ENCODE measurements at regions not wholly inside any gene's neighbourhood (a gene's known extent, or its start where the extent isn't known, plus 50 kb on each side); places are given as distances from the start of the nearest gene placed in this dataset.
"Not testable (repeated sequence)": the region's sequence is repeated elsewhere in the genome, so short reads cannot be mapped to it uniquely, and the experiment has no call there.

DNA sequence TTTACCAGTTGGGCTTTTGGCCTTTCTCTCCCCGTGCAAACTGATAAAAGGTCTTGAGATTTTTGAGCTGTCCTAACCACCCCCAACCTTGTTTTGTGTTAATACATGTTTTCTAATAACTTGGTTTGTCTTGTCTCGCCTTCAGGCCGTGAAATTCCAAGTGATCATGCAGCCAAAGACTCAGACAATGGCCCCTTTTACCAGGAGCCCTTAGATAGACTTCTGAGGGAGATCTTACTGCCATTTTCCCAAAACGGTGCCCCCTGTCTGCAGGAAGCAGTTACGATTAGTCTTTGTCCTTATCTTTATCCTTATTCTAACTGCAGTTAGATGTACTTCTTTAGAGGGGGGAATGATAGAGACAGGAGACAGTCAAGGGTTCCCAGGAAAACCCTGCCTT is 245.3 kb upstream of the HDX start:
- no peaks in the 10 kb centered on the region for H3K27me3 Mint-ChIP-seq
- no peaks in the 10 kb centered on the region for H3K36me3 Mint-ChIP-seq (ENCODE audit: low read depth)
- no peak for DNase-seq
- H3K4me3 Mint-ChIP-seq: no peak overlapping the region
- H3K27ac Mint-ChIP-seq: no peak overlapping the region
- no peaks in the 10 kb centered on the region for H3K4me1 Mint-ChIP-seq
- intact Hi-C loops (cut with micrococcal nuclease): no loop called here
- no peaks in the 10 kb centered on the region for H3K9me3 Mint-ChIP-seq

DNA sequence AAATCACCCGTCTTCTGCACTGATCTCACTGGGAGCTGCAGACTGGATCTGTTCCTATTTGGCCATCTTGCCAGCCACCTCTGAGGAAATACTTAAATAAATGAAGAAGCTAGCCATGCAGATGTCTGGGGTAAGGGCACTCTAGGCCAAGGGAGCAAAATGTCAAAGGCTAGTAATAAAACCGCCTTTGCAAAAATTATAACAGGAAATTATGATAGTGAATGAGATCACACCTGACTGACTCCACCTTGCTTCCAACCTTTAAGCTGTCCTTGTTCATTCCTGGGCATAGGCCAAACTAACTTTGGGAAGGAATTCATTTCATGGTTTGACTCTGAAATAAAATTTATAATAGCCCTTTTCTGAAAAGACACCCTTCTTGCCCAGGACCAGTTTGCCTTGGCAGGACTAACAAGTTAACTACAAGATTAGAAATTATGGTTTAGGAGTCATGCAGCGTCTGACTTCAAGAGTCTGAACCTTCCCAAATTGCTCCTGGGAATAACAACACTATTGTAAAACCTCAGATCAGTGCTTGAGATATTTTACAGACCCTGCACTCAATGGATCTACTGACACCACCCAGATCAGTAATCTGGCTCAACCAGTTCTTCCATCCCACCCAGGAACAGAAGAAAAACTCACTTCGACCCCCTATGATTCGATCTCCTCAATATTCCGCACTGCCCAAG is 246.9 kb upstream of the HDX start:
- H3K36me3 Mint-ChIP-seq (ENCODE audit: low read depth): no peaks in the 10 kb centered on the region
- no peaks in the 10 kb centered on the region for H3K9me3 Mint-ChIP-seq
- H3K4me1 Mint-ChIP-seq: no peaks in the 10 kb centered on the region
- H3K27ac Mint-ChIP-seq: no peak overlapping the region
- intact Hi-C loops (cut with micrococcal nuclease): no loop called here
- DNase-seq: no peak
- no peaks in the 10 kb centered on the region for H3K27me3 Mint-ChIP-seq
- H3K4me3 Mint-ChIP-seq: no peak overlapping the region

DNA sequence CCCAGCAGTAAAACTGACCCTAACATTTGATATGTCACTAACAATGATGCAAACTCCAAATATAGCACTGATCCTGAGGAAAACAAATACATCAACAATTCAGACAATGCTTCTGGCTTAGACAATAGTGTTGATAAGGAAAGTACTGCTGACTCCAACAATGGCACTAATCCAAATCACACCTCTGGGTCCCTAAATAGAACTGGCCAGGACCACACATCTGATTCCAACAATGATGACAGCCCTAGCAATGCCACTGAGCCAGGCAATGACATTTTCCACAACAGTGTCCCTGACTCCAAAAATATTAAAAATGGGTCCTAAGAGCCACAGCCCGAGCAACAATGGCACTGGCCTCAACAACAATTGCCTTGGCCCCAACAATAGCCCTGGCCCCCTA is 243.1 kb upstream of the APOOL start:
- H3K36me3 Mint-ChIP-seq (ENCODE audit: low read depth): no peaks in the 10 kb centered on the region
- H3K4me1 Mint-ChIP-seq: no peaks in the 10 kb centered on the region
- no peak overlapping the region for H3K27ac Mint-ChIP-seq
- intact Hi-C loops (cut with micrococcal nuclease): no loop called here
- H3K27me3 Mint-ChIP-seq: no peaks in the 10 kb centered on the region
- DNase-seq: no peak
- no peaks in the 10 kb centered on the region for H3K9me3 Mint-ChIP-seq
- no peak overlapping the region for H3K4me3 Mint-ChIP-seq

DNA sequence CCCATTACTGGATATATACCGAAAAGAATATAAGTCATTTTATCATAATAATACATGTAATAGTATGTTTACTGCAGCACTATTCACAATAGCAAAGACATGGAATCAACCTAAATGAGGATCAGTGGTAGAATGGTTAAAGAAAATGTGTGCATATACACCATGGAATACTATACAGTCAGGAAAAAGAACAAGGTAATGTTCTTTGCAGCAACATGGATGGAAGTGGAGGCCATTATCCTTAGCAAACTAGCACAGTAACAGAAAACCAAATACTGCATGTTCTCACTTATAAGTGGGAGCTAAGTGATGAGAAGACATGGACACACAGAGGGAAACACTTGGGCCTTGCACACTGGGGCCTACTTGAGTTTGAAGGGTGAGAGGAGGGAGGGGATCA is 207.4 kb upstream of the APOOL start:
- no peaks in the 10 kb centered on the region for H3K27me3 Mint-ChIP-seq
- no peaks in the 10 kb centered on the region for H3K36me3 Mint-ChIP-seq (ENCODE audit: low read depth)
- H3K4me1 Mint-ChIP-seq: no peaks in the 10 kb centered on the region
- no peak overlapping the region for H3K4me3 Mint-ChIP-seq
- H3K9me3 Mint-ChIP-seq: no peaks in the 10 kb centered on the region
- intact Hi-C loops (cut with micrococcal nuclease): no loop called here
- no peak for DNase-seq
- H3K27ac Mint-ChIP-seq: no peak overlapping the region

DNA sequence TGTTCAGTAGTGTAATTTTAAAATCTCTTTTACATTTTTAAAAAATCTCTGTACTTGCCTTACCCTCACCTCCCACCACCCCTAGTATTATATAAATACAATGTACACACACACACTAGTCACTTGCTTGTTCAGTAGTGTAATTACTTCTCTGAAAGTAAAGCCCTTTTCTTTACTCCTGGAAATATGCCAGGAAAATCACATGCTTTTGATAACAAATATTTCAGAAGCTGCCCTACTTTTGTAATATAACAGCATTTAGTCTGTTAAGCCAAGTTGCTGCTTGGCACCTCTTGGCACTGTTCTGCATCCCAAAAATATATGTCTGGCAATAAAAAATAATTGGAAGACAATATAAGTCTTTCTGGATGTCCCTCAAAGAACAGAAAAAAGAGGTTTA is 172.8 kb upstream of the APOOL start:
- DNase-seq: no peak
- Mint-ChIP-seq H3K27ac (no peak overlapping the region), H3K9me3 (no peaks in the 10 kb centered on the region), H3K4me1 (no peaks in the 10 kb centered on the region), H3K27me3 (no peaks in the 10 kb centered on the region), H3K4me3 (no peak overlapping the region), H3K36me3 (ENCODE audit: low read depth) (no peaks in the 10 kb centered on the region)
- intact Hi-C loops (cut with micrococcal nuclease): no loop called here

DNA sequence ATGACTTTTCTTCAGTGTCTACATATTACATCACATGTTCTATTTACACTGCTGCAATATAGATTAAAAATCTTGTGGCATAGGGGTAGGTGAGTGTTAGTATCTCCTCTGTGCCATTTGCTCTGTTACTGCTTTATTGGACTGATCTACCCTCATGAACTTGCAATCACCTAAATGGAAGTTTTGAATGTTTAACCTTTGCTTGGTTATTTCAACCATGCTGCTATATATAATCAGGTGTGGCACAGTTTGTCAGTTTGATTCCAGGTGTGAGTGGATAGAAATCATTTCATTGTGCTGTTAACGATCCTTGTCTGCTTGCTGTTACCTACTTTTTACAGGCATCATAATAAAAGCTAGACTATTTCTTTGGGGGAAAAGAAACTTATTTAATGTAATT is 157.1 kb upstream of the APOOL start:
- H3K9me3 Mint-ChIP-seq; H3K27ac Mint-ChIP-seq; intact Hi-C loops (cut with micrococcal nuclease); H3K4me3 Mint-ChIP-seq; H3K27me3 Mint-ChIP-seq; H3K4me1 Mint-ChIP-seq; DNase-seq; H3K36me3 Mint-ChIP-seq (ENCODE audit: low read depth): not testable (repeated sequence)

DNA sequence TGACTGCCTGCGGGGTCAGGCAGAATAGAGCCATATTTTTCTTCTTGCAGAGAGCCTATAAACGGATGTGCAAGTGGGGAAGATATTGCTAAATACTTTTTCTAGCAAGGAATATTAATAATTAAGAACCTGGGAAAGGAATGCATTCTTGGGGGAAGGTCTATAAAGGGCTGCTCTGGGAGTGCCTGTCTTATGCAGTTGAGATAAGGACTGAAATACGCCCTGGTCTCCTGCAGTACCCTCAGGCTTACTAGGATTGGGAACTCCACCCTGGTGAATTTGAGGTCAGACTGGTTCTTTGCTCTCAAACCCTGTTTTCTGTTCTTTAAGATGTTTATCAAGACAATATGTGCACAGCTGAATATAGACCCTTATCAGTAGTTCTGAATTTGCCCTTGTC is 152.5 kb upstream of the APOOL start:
- H3K27ac Mint-ChIP-seq; H3K4me1 Mint-ChIP-seq; H3K4me3 Mint-ChIP-seq; H3K9me3 Mint-ChIP-seq; H3K27me3 Mint-ChIP-seq; intact Hi-C loops (cut with micrococcal nuclease); H3K36me3 Mint-ChIP-seq (ENCODE audit: low read depth); DNase-seq: not testable (repeated sequence)

DNA sequence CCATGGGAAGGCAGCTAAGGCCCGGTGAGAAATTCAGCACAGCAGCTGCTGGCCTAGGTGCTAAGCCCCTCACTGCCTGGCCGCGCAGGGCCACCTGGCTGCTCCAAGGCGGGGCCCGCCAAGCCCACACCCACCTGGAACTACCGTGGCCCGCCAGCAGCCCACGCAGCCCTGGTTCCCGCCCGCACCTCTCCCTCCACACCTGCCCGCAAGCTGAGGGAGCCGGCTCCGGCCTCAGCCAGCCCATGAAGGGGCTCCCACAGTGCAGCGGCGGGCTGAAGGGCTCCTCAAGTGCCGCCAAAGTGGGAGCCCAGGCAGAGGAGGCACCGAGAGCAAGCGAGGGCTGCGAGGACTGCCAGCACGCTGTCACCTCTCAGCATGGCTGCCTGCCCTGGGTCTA is 146.9 kb upstream of the APOOL start:
- intact Hi-C loops (cut with micrococcal nuclease); H3K36me3 Mint-ChIP-seq (ENCODE audit: low read depth); DNase-seq; H3K4me1 Mint-ChIP-seq; H3K9me3 Mint-ChIP-seq; H3K27ac Mint-ChIP-seq; H3K4me3 Mint-ChIP-seq; H3K27me3 Mint-ChIP-seq: not testable (repeated sequence)

DNA sequence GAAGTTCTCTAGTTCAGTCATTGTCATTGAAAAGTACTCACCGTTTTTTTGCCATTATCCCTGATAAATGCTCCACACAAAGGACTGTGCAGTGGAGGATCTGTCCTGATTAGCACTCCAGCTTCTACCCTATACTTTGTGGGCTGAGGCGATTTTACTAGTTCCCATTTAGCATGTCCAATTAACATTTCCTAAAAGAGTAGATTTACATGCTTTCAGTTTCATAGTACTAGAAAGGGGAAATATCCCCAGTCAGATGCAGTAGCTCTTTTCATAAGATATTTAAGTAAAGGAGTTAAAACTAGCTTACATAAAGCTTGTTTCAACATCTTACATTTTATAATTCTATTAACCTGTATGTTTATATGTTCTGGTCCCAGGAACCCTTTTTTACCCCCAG is 144.9 kb upstream of the APOOL start:
- H3K27me3 Mint-ChIP-seq; H3K4me1 Mint-ChIP-seq; H3K36me3 Mint-ChIP-seq (ENCODE audit: low read depth); H3K4me3 Mint-ChIP-seq; intact Hi-C loops (cut with micrococcal nuclease); H3K27ac Mint-ChIP-seq; H3K9me3 Mint-ChIP-seq; DNase-seq: not testable (repeated sequence)

DNA sequence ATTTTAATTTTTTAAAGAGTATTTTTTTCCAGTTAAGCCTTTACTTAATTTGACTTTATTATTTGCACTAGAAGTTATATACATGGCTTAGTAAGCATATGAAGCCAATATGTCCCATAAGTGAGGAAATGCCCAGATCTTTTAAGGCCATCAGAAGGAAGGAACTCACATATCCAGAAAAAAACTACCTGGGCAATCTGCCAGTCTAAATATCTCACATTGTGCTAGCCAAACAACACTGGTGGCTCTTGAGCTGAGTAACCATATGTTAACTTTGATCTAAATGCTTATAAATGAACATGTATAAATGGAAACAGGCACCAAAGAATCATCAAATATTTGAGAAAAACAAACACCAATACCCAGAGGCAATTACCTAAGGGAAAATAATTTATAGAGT is 138.6 kb upstream of the APOOL start:
- H3K4me1 Mint-ChIP-seq: no peaks in the 10 kb centered on the region
- H3K27me3 Mint-ChIP-seq: no peaks in the 10 kb centered on the region
- DNase-seq: no peak
- H3K9me3 Mint-ChIP-seq: no peaks in the 10 kb centered on the region
- H3K36me3 Mint-ChIP-seq (ENCODE audit: low read depth): no peaks in the 10 kb centered on the region
- H3K27ac Mint-ChIP-seq: no peak overlapping the region
- no peak overlapping the region for H3K4me3 Mint-ChIP-seq
- intact Hi-C loops (cut with micrococcal nuclease): no loop called here

DNA sequence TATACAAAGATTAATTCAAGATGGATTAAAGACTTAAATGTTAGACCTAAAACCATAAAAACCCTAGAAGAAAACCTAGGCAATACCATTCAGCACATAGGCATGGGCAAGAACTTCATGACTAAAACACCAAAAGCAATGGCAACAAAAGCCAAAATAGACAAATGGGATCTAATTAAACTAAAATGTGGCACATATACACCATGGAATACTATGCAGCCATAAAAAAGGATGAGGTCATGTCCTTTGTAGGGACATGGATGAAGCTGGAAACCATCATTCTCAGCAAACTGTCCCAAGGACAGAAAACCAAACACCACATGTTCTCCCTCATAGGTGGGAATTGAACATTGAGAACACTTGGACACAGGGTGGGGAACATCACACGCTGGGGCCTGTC is 133.4 kb upstream of the APOOL start:
- H3K4me3 Mint-ChIP-seq; intact Hi-C loops (cut with micrococcal nuclease); H3K27me3 Mint-ChIP-seq; DNase-seq; H3K9me3 Mint-ChIP-seq; H3K27ac Mint-ChIP-seq; H3K4me1 Mint-ChIP-seq; H3K36me3 Mint-ChIP-seq (ENCODE audit: low read depth): not testable (repeated sequence)

DNA sequence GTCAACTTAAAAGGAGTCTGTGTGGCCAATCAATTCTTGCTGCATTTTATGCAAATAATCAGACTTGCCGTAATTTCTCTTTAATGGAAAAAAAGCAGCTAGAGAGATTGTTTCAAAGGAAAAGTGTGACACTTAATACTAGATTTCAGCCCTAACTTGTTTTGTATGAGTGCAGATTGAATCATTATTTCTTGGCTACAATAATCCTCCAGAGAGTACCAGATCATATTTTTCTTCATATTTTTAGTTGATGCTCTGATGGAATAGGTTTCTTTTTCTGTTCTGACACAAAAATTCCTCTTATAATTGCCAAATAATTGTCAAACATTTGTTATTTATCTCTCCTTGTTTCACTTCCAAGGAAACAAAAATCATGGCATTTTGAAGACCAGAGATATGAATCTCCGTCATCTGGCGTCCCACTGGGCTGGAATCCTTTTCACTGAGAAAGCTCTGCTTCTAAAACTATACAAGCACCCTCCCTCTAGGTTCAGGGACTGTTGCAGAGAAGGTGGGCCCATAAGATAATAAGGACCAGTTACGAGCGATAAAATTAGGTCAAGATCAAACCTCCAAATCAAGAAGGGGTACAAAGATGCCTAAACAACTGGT is 131.4 kb upstream of the APOOL start:
- H3K36me3 Mint-ChIP-seq (ENCODE audit: low read depth); DNase-seq; H3K27me3 Mint-ChIP-seq; intact Hi-C loops (cut with micrococcal nuclease); H3K27ac Mint-ChIP-seq; H3K4me3 Mint-ChIP-seq; H3K4me1 Mint-ChIP-seq; H3K9me3 Mint-ChIP-seq: not testable (repeated sequence)

DNA sequence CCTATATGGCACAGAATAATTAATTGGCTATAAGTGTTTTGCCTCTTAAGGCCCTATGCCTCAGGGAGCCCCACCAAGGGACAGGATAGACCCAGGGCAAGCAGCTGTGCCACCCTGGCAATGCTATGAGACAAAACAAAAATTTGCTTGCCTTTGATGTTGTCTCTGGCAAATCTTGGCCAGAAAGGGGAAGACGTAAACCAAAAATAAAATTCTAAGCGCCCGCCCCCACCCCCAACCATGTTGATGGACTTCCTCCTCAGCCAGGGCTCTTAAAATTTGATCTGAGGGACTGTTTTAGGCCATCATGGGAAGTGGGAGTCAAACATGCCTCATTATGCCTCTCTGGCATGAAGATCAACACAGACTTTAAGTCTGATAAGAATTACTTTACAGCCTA is 130.5 kb upstream of the APOOL start:
- Mint-ChIP-seq H3K4me3 (no peak overlapping the region), H3K27me3 (no peaks in the 10 kb centered on the region), H3K4me1 (no peaks in the 10 kb centered on the region), H3K36me3 (ENCODE audit: low read depth) (no peaks in the 10 kb centered on the region), H3K9me3 (no peaks in the 10 kb centered on the region), H3K27ac (no peak overlapping the region)
- no peak for DNase-seq
- intact Hi-C loops (cut with micrococcal nuclease): no loop called here

DNA sequence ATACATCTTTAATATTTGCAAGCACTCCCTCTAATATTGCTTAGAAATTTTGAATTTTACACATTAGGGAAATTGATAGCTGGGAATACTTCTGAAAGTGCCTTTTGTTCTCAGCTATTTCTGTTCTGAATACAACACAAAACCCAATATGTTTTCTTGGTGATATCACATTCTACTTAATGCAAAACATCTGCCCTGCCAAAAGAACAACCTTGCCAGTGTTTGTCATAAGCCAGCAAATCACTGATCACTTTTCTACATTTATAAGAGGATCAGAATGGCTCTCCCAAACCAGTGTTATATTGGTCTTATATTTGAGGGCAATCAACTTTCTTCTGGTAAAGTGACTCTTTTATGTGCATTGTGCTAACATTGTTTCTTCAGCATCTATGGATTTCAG is 126.8 kb upstream of the APOOL start:
- H3K27ac Mint-ChIP-seq: no peak overlapping the region
- intact Hi-C loops (cut with micrococcal nuclease): no loop called here
- no peak overlapping the region for H3K4me3 Mint-ChIP-seq
- H3K4me1 Mint-ChIP-seq: no peaks in the 10 kb centered on the region
- H3K9me3 Mint-ChIP-seq: no peaks in the 10 kb centered on the region
- no peaks in the 10 kb centered on the region for H3K36me3 Mint-ChIP-seq (ENCODE audit: low read depth)
- DNase-seq: no peak
- no peaks in the 10 kb centered on the region for H3K27me3 Mint-ChIP-seq

DNA sequence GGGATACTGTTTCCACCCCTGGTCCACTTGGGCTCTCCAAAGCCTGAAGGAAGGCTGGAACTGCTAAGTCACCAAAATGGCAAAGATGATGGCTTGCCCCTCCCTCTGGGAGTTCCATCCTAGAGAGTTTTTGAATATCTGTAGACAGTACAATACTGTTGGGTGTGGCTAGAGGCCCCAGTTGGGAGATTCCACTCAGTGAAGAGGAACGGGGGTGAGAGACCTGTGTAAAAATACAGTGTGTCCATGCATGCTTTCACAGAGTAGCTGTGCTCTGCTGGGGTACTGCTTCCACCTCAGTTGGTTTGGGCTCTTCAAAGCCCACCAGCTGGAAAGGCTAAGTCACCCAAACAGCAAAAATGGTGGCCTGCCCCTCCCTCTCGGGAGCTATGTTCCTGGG is 109.8 kb upstream of the APOOL start:
- H3K4me3 Mint-ChIP-seq: no peak overlapping the region
- DNase-seq: no peak
- no peaks in the 10 kb centered on the region for H3K4me1 Mint-ChIP-seq
- no peak overlapping the region for H3K27ac Mint-ChIP-seq
- H3K36me3 Mint-ChIP-seq (ENCODE audit: low read depth): no peaks in the 10 kb centered on the region
- H3K27me3 Mint-ChIP-seq: no peaks in the 10 kb centered on the region
- intact Hi-C loops (cut with micrococcal nuclease): no loop called here
- H3K9me3 Mint-ChIP-seq: no peaks in the 10 kb centered on the region
